ENCODE measurements at regions not wholly inside any gene's neighbourhood (a gene's known extent, or its start where the extent isn't known, plus 50 kb on each side); places are given as distances from the start of the nearest gene placed in this dataset.

- Histone ChIP-seq H3K36me3 (ENCODE audit: control insufficient read depth, insufficient read depth, low read length) (no peaks in the 10 kb centered on the region), H3K27me3 (ENCODE audit: control insufficient read depth, insufficient read depth, low read length) (no peaks in the 10 kb centered on the region), H3K4me3 (ENCODE audit: low read depth, low read length) (no peak overlapping the region)
- CTCF ChIA-PET: no interaction called here
- TF ChIP-seq CTCF (IDR thresholded peaks at IDR 0.05; ENCODE audit: insufficient read depth, low read depth, low read length): no peak
- no peak for DNase-seq (ENCODE audit: low read depth)
- POLR2A ChIA-PET: interaction anchor here (0.7 kb wide), 1 partner anchor 13 kb away, joined by 4 read pairs; no protein-coding TSS in a partner anchor
These were observed 120.0 kb downstream of the SPRY1 start for GRCh38 chr4:123516576-123516975.

DNA sequence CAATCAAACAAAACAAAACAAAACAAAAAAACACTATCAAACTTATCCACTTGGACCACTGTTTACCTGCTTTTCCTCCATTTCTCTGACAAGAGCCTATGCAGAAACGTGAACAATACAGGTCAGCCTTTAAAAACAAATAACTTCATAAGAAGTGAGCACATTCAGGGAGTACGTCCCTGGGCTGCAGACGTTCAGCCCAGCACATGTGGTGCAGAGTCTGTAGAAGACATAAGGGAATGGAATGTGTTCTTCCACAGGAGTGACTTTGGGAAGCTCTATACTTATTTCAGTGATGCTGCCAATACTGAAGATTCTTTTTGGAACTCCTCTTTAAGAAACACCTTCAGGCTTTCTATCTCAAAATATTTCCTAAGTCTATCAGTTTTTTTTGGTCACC is 120.6 kb downstream of the SPRY1 start:
- Histone ChIP-seq H3K27me3 (ENCODE audit: control insufficient read depth, insufficient read depth, low read length) (no peaks in the 10 kb centered on the region; the same call in 1 of the 2 replicates), H3K4me3 (ENCODE audit: low read depth, low read length) (no peak overlapping the region), H3K36me3 (ENCODE audit: control insufficient read depth, insufficient read depth, low read length) (no peaks in the 10 kb centered on the region)
- TF ChIP-seq CTCF (IDR thresholded peaks at IDR 0.05; ENCODE audit: insufficient read depth, low read depth, low read length): no peak
- DNase-seq (ENCODE audit: low read depth): no peak
- ChIA-PET CTCF (no interaction called here), POLR2A (interaction anchor here (0.7 kb wide), 1 partner anchor 12 kb away, joined by 4 read pairs; no protein-coding TSS in a partner anchor)

DNA sequence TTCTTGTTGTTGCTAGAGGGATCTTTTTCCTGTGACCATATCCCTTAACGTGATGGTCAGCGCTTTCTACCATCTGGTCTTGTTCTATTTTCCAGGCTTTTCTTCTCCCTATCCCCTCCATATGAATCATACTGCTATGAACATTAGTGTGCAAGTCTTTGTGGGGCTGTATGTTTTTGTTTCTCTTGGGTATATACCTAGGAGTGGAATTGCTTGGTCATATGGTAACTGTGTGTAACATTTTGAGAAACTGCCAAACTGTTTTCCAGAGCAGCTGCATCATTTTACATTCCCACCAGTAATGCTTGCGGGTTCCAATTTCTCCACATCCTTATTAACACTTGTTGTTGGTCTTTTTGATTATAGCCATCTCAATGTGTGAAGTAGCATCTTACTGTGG is 121.4 kb downstream of the SPRY1 start:
- no peak for DNase-seq (ENCODE audit: low read depth)
- Histone ChIP-seq H3K36me3 (ENCODE audit: control insufficient read depth, insufficient read depth, low read length) (no peaks in the 10 kb centered on the region), H3K27me3 (ENCODE audit: control insufficient read depth, insufficient read depth, low read length) (no peaks in the 10 kb centered on the region; the same call in 1 of the 2 replicates), H3K4me3 (ENCODE audit: low read depth, low read length) (no peak overlapping the region)
- ChIA-PET POLR2A (no interaction called here), CTCF (interaction anchor here (1.0 kb wide), 1 partner anchor 9 kb away, joined by 4 read pairs; no protein-coding TSS in a partner anchor)
- no peak for TF ChIP-seq CTCF (IDR thresholded peaks at IDR 0.05; ENCODE audit: insufficient read depth, low read depth, low read length)

- CTCF ChIA-PET: interaction anchor here (1.0 kb wide), 1 partner anchor 35 kb away, joined by 3 read pairs; no protein-coding TSS in a partner anchor
- H3K4me3 ChIP-seq (ENCODE audit: low read depth, low read length): no peak overlapping the region
- no peak for DNase-seq (ENCODE audit: low read depth)
- TF ChIP-seq CTCF (IDR thresholded peaks at IDR 0.05; ENCODE audit: insufficient read depth, low read depth, low read length): no peak
- POLR2A ChIA-PET: no interaction called here
- H3K36me3 ChIP-seq (ENCODE audit: control insufficient read depth, insufficient read depth, low read length): no peaks in the 10 kb centered on the region
- no peaks in the 10 kb centered on the region; the same call in 1 of the 2 replicates for H3K27me3 ChIP-seq (ENCODE audit: control insufficient read depth, insufficient read depth, low read length)
These were observed 123.7 kb downstream of the SPRY1 start for GRCh38 chr4:123520325-123520724.

GRCh38 chr4:123522081-123522480 is 125.5 kb downstream of the SPRY1 start:
- CTCF ChIA-PET: interaction anchor here (1.1 kb wide), 1 partner anchor 15 kb away, joined by 4 read pairs; no protein-coding TSS in a partner anchor
- Histone ChIP-seq H3K4me3 (ENCODE audit: low read depth, low read length) (no peak overlapping the region), H3K27me3 (ENCODE audit: control insufficient read depth, insufficient read depth, low read length) (no peaks in the 10 kb centered on the region; the same call in 1 of the 2 replicates), H3K36me3 (ENCODE audit: control insufficient read depth, insufficient read depth, low read length) (no peaks in the 10 kb centered on the region)
- POLR2A ChIA-PET: no interaction called here
- DNase-seq (ENCODE audit: low read depth): no peak
- no peak for TF ChIP-seq CTCF (IDR thresholded peaks at IDR 0.05; ENCODE audit: insufficient read depth, low read depth, low read length)
